H1 (cell line): ENCODE measurements at regions not wholly inside any gene's neighbourhood (a gene's known extent, or its start where the extent isn't known, plus 50 kb on each side); places are given as distances from the start of the nearest gene placed in this dataset.

Experiments used
- CTCF ChIA-PET: fragments of 300-600 bp; sonication (Branson Sonifier 250); formaldehyde crosslinking; loops from one replicate; lab custom pipeline; 2021; ENCODE audit not compliant: partially characterized antibody; lab: Charles Lee
- POLR2A ChIA-PET: fragments of 300-600 bp; sonication (Branson Sonifier 250); formaldehyde crosslinking; loops from one replicate; lab custom pipeline; 2021; ENCODE audit warnings: inconsistent platforms; ENCODE audit not compliant: partially characterized antibody; lab: Charles Lee
- DNase-seq, 2 experiments: peaks; one replicate each; pipeline versions ENCODE4 v3.0.0 to v3.0.0-alpha.2; 2010 to 2022; ENCODE audit warnings: low spot score in 2 of 2, low read depth in 1 of 2, mixed read lengths in 1 of 2
- FAIRE-seq: peaks from 2 replicates; lab custom pipeline; 2011; peaks lifted over from hg19 to GRCh38; lab: Jason Lieb, UNC
- H2AFZ ChIP-seq: 2 replicates; pipeline ENCODE4 v1.8.1; 2012; ENCODE audit warnings: low read length, inconsistent platforms
- H2AK5ac ChIP-seq: 2 replicates; pipeline ENCODE4 v1.6.1; 2013; ENCODE audit warnings: low read depth, low read length
- H2BK120ac ChIP-seq: replicated peaks from 2 replicates; pipeline ENCODE3; 2013; ENCODE audit warnings: low read depth, low read length, inconsistent platforms
- H2BK12ac ChIP-seq: 2 replicates; pipeline ENCODE4 v1.6.1; 2013; ENCODE audit warnings: low read depth, low read length
- H2BK15ac ChIP-seq: 2 replicates; pipeline ENCODE4 v1.6.1; 2013; ENCODE audit warnings: low read length
- H2BK20ac ChIP-seq: 2 replicates; pipeline ENCODE4 v1.6.1; 2013; ENCODE audit warnings: low read length
- H2BK5ac ChIP-seq: 2 replicates; pipeline ENCODE4 v1.6.1; 2013; ENCODE audit warnings: low read depth, low read length
- H3K14ac ChIP-seq: 2 replicates; pipeline ENCODE4 v1.6.1; 2013; ENCODE audit warnings: inconsistent platforms; ENCODE audit not compliant: insufficient read length
- H3K18ac ChIP-seq: 2 replicates; pipeline ENCODE4 v1.6.1; 2013; ENCODE audit warnings: low read length; ENCODE audit errors: extremely low read depth
- H3K23ac ChIP-seq: 2 replicates; pipeline ENCODE4 v1.6.1; 2013; ENCODE audit warnings: inconsistent platforms; ENCODE audit not compliant: insufficient read length
- H3K23me2 ChIP-seq: 2 replicates; pipeline ENCODE4 v1.6.1; 2013; ENCODE audit warnings: low read depth, low read length
- H3K27ac ChIP-seq: 2 replicates; pipeline ENCODE4 v1.6.1; 2011; ENCODE audit warnings: low read depth, low read length, inconsistent platforms
- H3K27me3 ChIP-seq, 4 experiments: replicated peaks in 1 of 4; 1 replicate in 1 of 4; 2 replicates in 3 of 4; pipeline versions ENCODE4 v1.6.1 to v1.8.1; 2011 to 2013; ENCODE audit warnings: low read length in 3 of 4, mild to moderate bottlenecking in 3 of 4, inconsistent platforms in 2 of 4, mixed read lengths in 2 of 4, moderate library complexity in 1 of 4; ENCODE audit not compliant: control insufficient read depth in 3 of 4, insufficient read depth in 3 of 4; ENCODE audit errors: extremely low read depth in 1 of 4
- H3K36me3 ChIP-seq, 4 experiments: 2 replicates each; pipeline versions ENCODE4 v1.6.1 to v1.8.1; 2011 to 2013; ENCODE audit warnings: mild to moderate bottlenecking in 4 of 4, low read length in 3 of 4, moderate library complexity in 2 of 4, control low read depth in 1 of 4, inconsistent platforms in 1 of 4; ENCODE audit not compliant: insufficient read depth in 4 of 4, control insufficient read depth in 2 of 4
- H3K4ac ChIP-seq: replicated peaks from 2 replicates; pipeline ENCODE3; 2013; ENCODE audit warnings: low read length, low read depth, mixed read lengths, inconsistent platforms; ENCODE audit not compliant: insufficient read length
- H3K4me1 ChIP-seq, 4 experiments: replicated peaks in 1 of 4; 1 replicate in 1 of 4; 2 replicates in 3 of 4; pipeline versions ENCODE4 v1.6.1 to v1.8.1; 2011 to 2013; ENCODE audit warnings: low read length in 3 of 4, inconsistent platforms in 2 of 4, mixed read lengths in 1 of 4; ENCODE audit not compliant: insufficient read depth in 4 of 4, control insufficient read depth in 3 of 4
- H3K4me2 ChIP-seq, 2 experiments: 2 replicates each; pipeline versions ENCODE4 v1.6.1 to v1.8.1; 2011 to 2013; ENCODE audit warnings: low read depth in 2 of 2, low read length in 2 of 2, control low read depth in 1 of 2, inconsistent platforms in 1 of 2, mild to moderate bottlenecking in 1 of 2; ENCODE audit not compliant: insufficient read depth in 1 of 2
- H3K4me3 ChIP-seq, 4 experiments: fragments of 200-600, 300-600 bp in 1 of 4; sonication (generic), shearing (Covaris generic), sonication (Bioruptor Twin) in 1 of 4; 2 replicates each; pipeline versions ENCODE4 v1.5.1 to v1.8.1; 2011 to 2016; ENCODE audit warnings: low read length in 4 of 4, low read depth in 3 of 4, control low read depth in 2 of 4, inconsistent platforms in 2 of 4, mild to moderate bottlenecking in 2 of 4, mixed read lengths in 1 of 4, moderate library complexity in 1 of 4; ENCODE audit not compliant: insufficient read depth in 2 of 4; ENCODE audit errors: extremely low read depth in 1 of 4
- H3K56ac ChIP-seq: replicated peaks from 2 replicates; pipeline ENCODE3; 2013; ENCODE audit warnings: low read depth, mild to moderate bottlenecking, mixed read lengths, low read length, inconsistent platforms; ENCODE audit not compliant: insufficient read length
- H3K79me1 ChIP-seq: 2 replicates; pipeline ENCODE4 v1.6.1; 2013; ENCODE audit warnings: low read depth, low read length, control low read depth
- H3K79me2 ChIP-seq, 2 experiments: 2 replicates each; pipeline versions ENCODE4 v1.6.1 to v1.8.1; 2012 to 2013; ENCODE audit warnings: low read length in 2 of 2, mild to moderate bottlenecking in 2 of 2, inconsistent platforms in 1 of 2; ENCODE audit not compliant: insufficient read depth in 2 of 2, control insufficient read depth in 1 of 2
- H3K9ac ChIP-seq, 4 experiments: replicated peaks in 1 of 4; 1 replicate in 1 of 4; 2 replicates in 3 of 4; pipeline versions ENCODE4 v1.6.1 to v1.8.1; 2011 to 2013; ENCODE audit warnings: low read depth in 3 of 4, low read length in 3 of 4, control low read depth in 2 of 4, mild to moderate bottlenecking in 2 of 4, moderate library complexity in 2 of 4, inconsistent platforms in 1 of 4; ENCODE audit errors: extremely low read depth in 1 of 4
- H3K9me3 ChIP-seq, 2 experiments: 2 replicates each; pipeline versions ENCODE4 v1.6.1 to v1.8.1; 2012 to 2013; ENCODE audit warnings: mild to moderate bottlenecking in 2 of 2, moderate library complexity in 2 of 2, control low read depth in 1 of 2, inconsistent platforms in 1 of 2, low read depth in 1 of 2, low read length in 1 of 2, mixed read lengths in 1 of 2; ENCODE audit not compliant: insufficient read depth in 2 of 2
- H4K20me1 ChIP-seq, 2 experiments: replicated peaks in 1 of 2; 2 replicates each; pipeline versions ENCODE3 to v1.8.1; 2011 to 2013; ENCODE audit warnings: inconsistent platforms in 2 of 2, low read length in 2 of 2, mild to moderate bottlenecking in 1 of 2; ENCODE audit not compliant: insufficient read depth in 2 of 2, control insufficient read depth in 1 of 2
- H4K5ac ChIP-seq: 2 replicates; pipeline ENCODE4 v1.6.1; 2013; ENCODE audit warnings: low read length, low read depth, mixed read lengths, inconsistent platforms; ENCODE audit not compliant: insufficient read length
- H4K8ac ChIP-seq: 2 replicates; pipeline ENCODE4 v1.8.0; 2013; ENCODE audit warnings: mild to moderate bottlenecking, moderate library complexity, low read length, inconsistent platforms; ENCODE audit not compliant: insufficient read depth; ENCODE audit errors: extremely low read depth
- H4K91ac ChIP-seq: replicated peaks from 2 replicates; pipeline ENCODE3; 2013; ENCODE audit warnings: low read length, mixed read lengths, inconsistent platforms; ENCODE audit not compliant: insufficient read length
- CREB1 ChIP-seq: IDR thresholded peaks from 2 replicates; pipeline ENCODE4 v1.6.1; 2012; ENCODE audit warnings: inconsistent platforms
- FOSL1 ChIP-seq: IDR thresholded peaks from 2 replicates; pipeline ENCODE4 v1.6.1; 2011; ENCODE audit warnings: mild to moderate bottlenecking, low read depth, low read length, moderate library complexity; ENCODE audit not compliant: insufficient read depth
- GABPA ChIP-seq: IDR thresholded peaks from 2 replicates; pipeline ENCODE4 v1.6.1; 2011; ENCODE audit warnings: mild to moderate bottlenecking, low read length, moderate library complexity, borderline replicate concordance; ENCODE audit not compliant: insufficient read depth
- KDM5A ChIP-seq: fragments of 200-600 bp; IDR thresholded peaks from 2 replicates; pipeline ENCODE4 v1.7.1; 2012; ENCODE audit warnings: mild to moderate bottlenecking, low read length, inconsistent platforms, mixed read lengths
- POLR2A ChIP-seq, 2 experiments: IDR thresholded peaks; 1 replicate in 1 of 2; 2 replicates in 1 of 2; pipeline ENCODE4 v1.6.1; 2011; ENCODE audit warnings: low read depth in 2 of 2, low read length in 2 of 2, mild to moderate bottlenecking in 2 of 2; ENCODE audit errors: control extremely low read depth in 1 of 2
- RXRA ChIP-seq: IDR thresholded peaks from 2 replicates; pipeline ENCODE4 v1.6.1; 2011; ENCODE audit warnings: low read depth, mild to moderate bottlenecking, low read length, moderate library complexity; ENCODE audit not compliant: insufficient read depth
- SIRT6 ChIP-seq: IDR thresholded peaks from one replicate; pipeline ENCODE4 v1.7.1; 2012; ENCODE audit warnings: low read length, inconsistent platforms
- SIX5 ChIP-seq: IDR thresholded peaks from 2 replicates; pipeline ENCODE4 v1.6.1; 2011; ENCODE audit warnings: mild to moderate bottlenecking, low read depth, low read length
- SP2 ChIP-seq: IDR thresholded peaks from 2 replicates; pipeline ENCODE4 v1.6.1; 2012; ENCODE audit warnings: mild to moderate bottlenecking, low read length, inconsistent platforms
- TAF1 ChIP-seq: IDR thresholded peaks from 2 replicates; pipeline ENCODE4 v1.6.1; 2011; ENCODE audit warnings: mild to moderate bottlenecking, low read depth, low read length
- WGBS, 2 experiments: shearing (Covaris generic) in 1 of 2; methylation state at CpG; one replicate each; pipeline versions ENCODE4 v1.1.6 to v1.1.7; 2013 to 2015; ENCODE audit warnings: low lambda C conversion rate in 2 of 2, mixed read lengths in 2 of 2, inconsistent platforms in 1 of 2, low coverage in 1 of 2, missing lambda C conversion rate in 1 of 2; ENCODE audit not compliant: insufficient replicate concordance in 2 of 2, insufficient coverage in 1 of 2, insufficient read length in 1 of 2; ENCODE audit errors: extremely low coverage in 1 of 2, missing lambda C conversion rate in 1 of 2; 5-methylcytosine and 5-hydroxymethylcytosine counted together
- TF ChIP-seq, protein P1 (sequence below): IDR thresholded peaks from 2 replicates; pipeline ENCODE4 v1.6.1; 2011; ENCODE audit warnings: low read depth, mild to moderate bottlenecking, low read length; ENCODE audit not compliant: insufficient read depth
- TF ChIP-seq, protein P2 (sequence below): IDR thresholded peaks from 2 replicates; pipeline ENCODE4 v1.6.1; 2012; ENCODE audit warnings: inconsistent platforms
- TF ChIP-seq, protein P3 (sequence below): IDR thresholded peaks from 2 replicates; pipeline ENCODE4 v1.6.1; 2012; ENCODE audit warnings: low read length, inconsistent platforms

DNA sequence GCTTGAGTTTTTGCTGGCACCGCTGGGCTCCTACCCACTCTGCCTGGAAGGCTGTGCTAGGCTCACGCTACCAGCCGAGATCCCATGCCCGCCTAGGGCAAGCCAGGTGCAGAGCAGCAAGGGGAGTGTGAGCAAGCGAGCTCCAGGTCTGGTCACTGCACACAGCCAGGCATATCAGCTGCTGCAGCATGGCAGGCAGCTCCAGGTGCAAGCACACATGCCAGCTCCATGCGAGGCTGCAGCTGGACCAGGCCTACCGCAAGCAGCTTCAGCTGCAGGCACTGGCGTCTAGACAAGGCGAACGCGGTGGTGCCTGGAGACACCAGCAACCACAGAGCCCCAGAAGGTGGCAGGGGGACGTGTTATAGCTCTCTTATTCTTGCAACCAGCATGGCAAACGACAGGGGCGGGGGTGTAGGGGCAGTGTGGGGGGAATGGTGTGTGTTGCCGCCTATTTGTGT, 614.7 kb upstream of the EPHA5 start:
- WGBS, 2 experiments, result 88% methylated on average over 14 of the region's 15 CpGs; no CpG with 5 or more reads in 1 of the 2 experiments

More for the DNA sequence above, 614.7 kb upstream of the EPHA5 start:
- Histone ChIP-seq H2BK12ac (no peak overlapping the region), H3K4ac (no peak overlapping the region), H3K14ac (no peak overlapping the region), H3K4me1 (no peaks in the 10 kb centered on the region), H3K27me3 (no peaks in the 10 kb centered on the region), H2BK20ac (no peak overlapping the region), H2AK5ac (no peak overlapping the region), H2BK5ac (no peak overlapping the region), H3K9me3 (no peaks in the 10 kb centered on the region), H3K9ac (no peak overlapping the region), H3K36me3 (no peaks in the 10 kb centered on the region), H2BK120ac (no peak overlapping the region), H3K18ac (no peak overlapping the region), H4K91ac (no peak overlapping the region), H4K8ac (no peak overlapping the region), H3K23me2 (no peaks in the 10 kb centered on the region), H3K4me2 (no peak overlapping the region), H3K4me3 (no peak overlapping the region), H3K56ac (no peak overlapping the region), H2BK15ac (no peak overlapping the region), H3K79me2 (no peaks in the 10 kb centered on the region), H4K5ac (no peak overlapping the region), H3K23ac (no peak overlapping the region), H3K79me1 (no peaks in the 10 kb centered on the region), H4K20me1 (no peaks in the 10 kb centered on the region), H2AFZ (peak overlapping the region; percentile 36; the same call in 1 of the 2 replicates), H3K27ac (no peak overlapping the region)
- ChIA-PET POLR2A (no interaction called here), CTCF (interaction anchor here (0.6 to 1.1 kb wide), 3 partner anchors 22 to 1118 kb away, joined by 3 to 4 read pairs (median 3); no protein-coding TSS in a partner anchor)
- DNase-seq (no peak), FAIRE-seq (no peak)
- TF ChIP-seq TAF1, result no peak
- TF ChIP-seq, protein P1, sequence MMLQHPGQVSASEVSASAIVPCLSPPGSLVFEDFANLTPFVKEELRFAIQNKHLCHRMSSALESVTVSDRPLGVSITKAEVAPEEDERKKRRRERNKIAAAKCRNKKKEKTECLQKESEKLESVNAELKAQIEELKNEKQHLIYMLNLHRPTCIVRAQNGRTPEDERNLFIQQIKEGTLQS, result no peak
- TF ChIP-seq FOSL1, result no peak
- TF ChIP-seq SIX5, result no peak
- TF ChIP-seq GABPA, result no peak
- no peak for TF ChIP-seq RXRA
- no peak for TF ChIP-seq SIRT6
- TF ChIP-seq POLR2A (IDR thresholded peaks at IDR 0.05; ENCODE audit: control extremely low read depth in 1 of 2, low read depth in 2 of 2, low read length in 2 of 2), result no peak
- TF ChIP-seq, protein P2, sequence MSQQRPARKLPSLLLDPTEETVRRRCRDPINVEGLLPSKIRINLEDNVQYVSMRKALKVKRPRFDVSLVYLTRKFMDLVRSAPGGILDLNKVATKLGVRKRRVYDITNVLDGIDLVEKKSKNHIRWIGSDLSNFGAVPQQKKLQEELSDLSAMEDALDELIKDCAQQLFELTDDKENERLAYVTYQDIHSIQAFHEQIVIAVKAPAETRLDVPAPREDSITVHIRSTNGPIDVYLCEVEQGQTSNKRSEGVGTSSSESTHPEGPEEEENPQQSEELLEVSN, result no peak
- no peak for TF ChIP-seq KDM5A
- TF ChIP-seq, protein P3, sequence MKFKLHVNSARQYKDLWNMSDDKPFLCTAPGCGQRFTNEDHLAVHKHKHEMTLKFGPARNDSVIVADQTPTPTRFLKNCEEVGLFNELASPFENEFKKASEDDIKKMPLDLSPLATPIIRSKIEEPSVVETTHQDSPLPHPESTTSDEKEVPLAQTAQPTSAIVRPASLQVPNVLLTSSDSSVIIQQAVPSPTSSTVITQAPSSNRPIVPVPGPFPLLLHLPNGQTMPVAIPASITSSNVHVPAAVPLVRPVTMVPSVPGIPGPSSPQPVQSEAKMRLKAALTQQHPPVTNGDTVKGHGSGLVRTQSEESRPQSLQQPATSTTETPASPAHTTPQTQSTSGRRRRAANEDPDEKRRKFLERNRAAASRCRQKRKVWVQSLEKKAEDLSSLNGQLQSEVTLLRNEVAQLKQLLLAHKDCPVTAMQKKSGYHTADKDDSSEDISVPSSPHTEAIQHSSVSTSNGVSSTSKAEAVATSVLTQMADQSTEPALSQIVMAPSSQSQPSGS, result no peak
- TF ChIP-seq SP2, result no peak
- no peak for TF ChIP-seq CREB1
